H1 (cell line): ENCODE measurements at regions not wholly inside any gene's neighbourhood (a gene's known extent, or its start where the extent isn't known, plus 50 kb on each side); places are given as distances from the start of the nearest gene placed in this dataset.

Experiments
- CTCF ChIP-seq, 3 experiments: IDR thresholded peaks; 1 replicate in 2 of 3; 2 replicates in 1 of 3; pipeline versions ENCODE4 v1.5.1 to v1.6.1; 2011; ENCODE audit warnings: low read length in 3 of 3, mild to moderate bottlenecking in 3 of 3, inconsistent platforms in 2 of 3, low read depth in 1 of 3, moderate library complexity in 1 of 3; ENCODE audit not compliant: insufficient read depth in 1 of 3; ENCODE audit errors: control extremely low read depth in 1 of 3
- POLR2A ChIP-seq, 2 experiments: IDR thresholded peaks; 1 replicate in 1 of 2; 2 replicates in 1 of 2; pipeline ENCODE4 v1.6.1; 2011; ENCODE audit warnings: low read depth in 2 of 2, low read length in 2 of 2, mild to moderate bottlenecking in 2 of 2; ENCODE audit errors: control extremely low read depth in 1 of 2
- SP1 ChIP-seq: IDR thresholded peaks from 2 replicates; pipeline ENCODE4 v1.6.1; 2011; ENCODE audit warnings: low read depth, low read length

GRCh38 chr4:24730256-24731001 lies 64.9 kb upstream of the SOD3 start:
- TF ChIP-seq SP1 (no peak), CTCF (IDR thresholded peaks at IDR 0.05; ENCODE audit: control extremely low read depth in 1 of 3, insufficient read depth in 1 of 3, low read depth in 1 of 3, low read length in 3 of 3) (no peak), POLR2A (IDR thresholded peaks at IDR 0.05; ENCODE audit: control extremely low read depth in 1 of 2, low read depth in 2 of 2, low read length in 2 of 2) (no peak)
